H1 (cell line): ENCODE measurements at regions not wholly inside any gene's neighbourhood (a gene's known extent, or its start where the extent isn't known, plus 50 kb on each side); places are given as distances from the start of the nearest gene placed in this dataset.

Source experiments
- CTCF ChIA-PET: fragments of 300-600 bp; sonication (Branson Sonifier 250); formaldehyde crosslinking; loops from one replicate; lab custom pipeline; 2021; ENCODE audit not compliant: partially characterized antibody; lab: Charles Lee
- POLR2A ChIA-PET: fragments of 300-600 bp; sonication (Branson Sonifier 250); formaldehyde crosslinking; loops from one replicate; lab custom pipeline; 2021; ENCODE audit warnings: inconsistent platforms; ENCODE audit not compliant: partially characterized antibody; lab: Charles Lee
- DNase-seq, 2 experiments: peaks; one replicate each; pipeline versions ENCODE4 v3.0.0 to v3.0.0-alpha.2; 2010 to 2022; ENCODE audit warnings: low spot score in 2 of 2, low read depth in 1 of 2, mixed read lengths in 1 of 2
- FAIRE-seq: peaks from 2 replicates; lab custom pipeline; 2011; peaks lifted over from hg19 to GRCh38; lab: Jason Lieb, UNC
- H2AFZ ChIP-seq: 2 replicates; pipeline ENCODE4 v1.8.1; 2012; ENCODE audit warnings: low read length, inconsistent platforms
- H2AK5ac ChIP-seq: 2 replicates; pipeline ENCODE4 v1.6.1; 2013; ENCODE audit warnings: low read depth, low read length
- H2BK120ac ChIP-seq: replicated peaks from 2 replicates; pipeline ENCODE3; 2013; ENCODE audit warnings: low read depth, low read length, inconsistent platforms
- H2BK12ac ChIP-seq: 2 replicates; pipeline ENCODE4 v1.6.1; 2013; ENCODE audit warnings: low read depth, low read length
- H2BK15ac ChIP-seq: 2 replicates; pipeline ENCODE4 v1.6.1; 2013; ENCODE audit warnings: low read length
- H2BK20ac ChIP-seq: 2 replicates; pipeline ENCODE4 v1.6.1; 2013; ENCODE audit warnings: low read length
- H2BK5ac ChIP-seq: 2 replicates; pipeline ENCODE4 v1.6.1; 2013; ENCODE audit warnings: low read depth, low read length
- H3K14ac ChIP-seq: 2 replicates; pipeline ENCODE4 v1.6.1; 2013; ENCODE audit warnings: inconsistent platforms; ENCODE audit not compliant: insufficient read length
- H3K18ac ChIP-seq: 2 replicates; pipeline ENCODE4 v1.6.1; 2013; ENCODE audit warnings: low read length; ENCODE audit errors: extremely low read depth
- H3K23ac ChIP-seq: 2 replicates; pipeline ENCODE4 v1.6.1; 2013; ENCODE audit warnings: inconsistent platforms; ENCODE audit not compliant: insufficient read length
- H3K23me2 ChIP-seq: 2 replicates; pipeline ENCODE4 v1.6.1; 2013; ENCODE audit warnings: low read depth, low read length
- H3K27ac ChIP-seq: 2 replicates; pipeline ENCODE4 v1.6.1; 2011; ENCODE audit warnings: low read depth, low read length, inconsistent platforms
- H3K27me3 ChIP-seq, 4 experiments: replicated peaks in 1 of 4; 1 replicate in 1 of 4; 2 replicates in 3 of 4; pipeline versions ENCODE4 v1.6.1 to v1.8.1; 2011 to 2013; ENCODE audit warnings: low read length in 3 of 4, mild to moderate bottlenecking in 3 of 4, inconsistent platforms in 2 of 4, mixed read lengths in 2 of 4, moderate library complexity in 1 of 4; ENCODE audit not compliant: control insufficient read depth in 3 of 4, insufficient read depth in 3 of 4; ENCODE audit errors: extremely low read depth in 1 of 4
- H3K36me3 ChIP-seq, 4 experiments: 2 replicates each; pipeline versions ENCODE4 v1.6.1 to v1.8.1; 2011 to 2013; ENCODE audit warnings: mild to moderate bottlenecking in 4 of 4, low read length in 3 of 4, moderate library complexity in 2 of 4, control low read depth in 1 of 4, inconsistent platforms in 1 of 4; ENCODE audit not compliant: insufficient read depth in 4 of 4, control insufficient read depth in 2 of 4
- H3K4ac ChIP-seq: replicated peaks from 2 replicates; pipeline ENCODE3; 2013; ENCODE audit warnings: low read length, low read depth, mixed read lengths, inconsistent platforms; ENCODE audit not compliant: insufficient read length
- H3K4me1 ChIP-seq, 4 experiments: replicated peaks in 1 of 4; 1 replicate in 1 of 4; 2 replicates in 3 of 4; pipeline versions ENCODE4 v1.6.1 to v1.8.1; 2011 to 2013; ENCODE audit warnings: low read length in 3 of 4, inconsistent platforms in 2 of 4, mixed read lengths in 1 of 4; ENCODE audit not compliant: insufficient read depth in 4 of 4, control insufficient read depth in 3 of 4
- H3K4me2 ChIP-seq, 2 experiments: 2 replicates each; pipeline versions ENCODE4 v1.6.1 to v1.8.1; 2011 to 2013; ENCODE audit warnings: low read depth in 2 of 2, low read length in 2 of 2, control low read depth in 1 of 2, inconsistent platforms in 1 of 2, mild to moderate bottlenecking in 1 of 2; ENCODE audit not compliant: insufficient read depth in 1 of 2
- H3K4me3 ChIP-seq, 4 experiments: fragments of 200-600, 300-600 bp in 1 of 4; sonication (generic), shearing (Covaris generic), sonication (Bioruptor Twin) in 1 of 4; 2 replicates each; pipeline versions ENCODE4 v1.5.1 to v1.8.1; 2011 to 2016; ENCODE audit warnings: low read length in 4 of 4, low read depth in 3 of 4, control low read depth in 2 of 4, inconsistent platforms in 2 of 4, mild to moderate bottlenecking in 2 of 4, mixed read lengths in 1 of 4, moderate library complexity in 1 of 4; ENCODE audit not compliant: insufficient read depth in 2 of 4; ENCODE audit errors: extremely low read depth in 1 of 4
- H3K56ac ChIP-seq: replicated peaks from 2 replicates; pipeline ENCODE3; 2013; ENCODE audit warnings: low read depth, mild to moderate bottlenecking, mixed read lengths, low read length, inconsistent platforms; ENCODE audit not compliant: insufficient read length
- H3K79me1 ChIP-seq: 2 replicates; pipeline ENCODE4 v1.6.1; 2013; ENCODE audit warnings: low read depth, low read length, control low read depth
- H3K79me2 ChIP-seq, 2 experiments: 2 replicates each; pipeline versions ENCODE4 v1.6.1 to v1.8.1; 2012 to 2013; ENCODE audit warnings: low read length in 2 of 2, mild to moderate bottlenecking in 2 of 2, inconsistent platforms in 1 of 2; ENCODE audit not compliant: insufficient read depth in 2 of 2, control insufficient read depth in 1 of 2
- H3K9ac ChIP-seq, 4 experiments: replicated peaks in 1 of 4; 1 replicate in 1 of 4; 2 replicates in 3 of 4; pipeline versions ENCODE4 v1.6.1 to v1.8.1; 2011 to 2013; ENCODE audit warnings: low read depth in 3 of 4, low read length in 3 of 4, control low read depth in 2 of 4, mild to moderate bottlenecking in 2 of 4, moderate library complexity in 2 of 4, inconsistent platforms in 1 of 4; ENCODE audit errors: extremely low read depth in 1 of 4
- H3K9me3 ChIP-seq, 2 experiments: 2 replicates each; pipeline versions ENCODE4 v1.6.1 to v1.8.1; 2012 to 2013; ENCODE audit warnings: mild to moderate bottlenecking in 2 of 2, moderate library complexity in 2 of 2, control low read depth in 1 of 2, inconsistent platforms in 1 of 2, low read depth in 1 of 2, low read length in 1 of 2, mixed read lengths in 1 of 2; ENCODE audit not compliant: insufficient read depth in 2 of 2
- H4K20me1 ChIP-seq, 2 experiments: replicated peaks in 1 of 2; 2 replicates each; pipeline versions ENCODE3 to v1.8.1; 2011 to 2013; ENCODE audit warnings: inconsistent platforms in 2 of 2, low read length in 2 of 2, mild to moderate bottlenecking in 1 of 2; ENCODE audit not compliant: insufficient read depth in 2 of 2, control insufficient read depth in 1 of 2
- H4K5ac ChIP-seq: 2 replicates; pipeline ENCODE4 v1.6.1; 2013; ENCODE audit warnings: low read length, low read depth, mixed read lengths, inconsistent platforms; ENCODE audit not compliant: insufficient read length
- H4K8ac ChIP-seq: 2 replicates; pipeline ENCODE4 v1.8.0; 2013; ENCODE audit warnings: mild to moderate bottlenecking, moderate library complexity, low read length, inconsistent platforms; ENCODE audit not compliant: insufficient read depth; ENCODE audit errors: extremely low read depth
- H4K91ac ChIP-seq: replicated peaks from 2 replicates; pipeline ENCODE3; 2013; ENCODE audit warnings: low read length, mixed read lengths, inconsistent platforms; ENCODE audit not compliant: insufficient read length
- BACH1 ChIP-seq: IDR thresholded peaks from 2 replicates; pipeline ENCODE4 v1.6.1; 2012; ENCODE audit warnings: low read length, improper control_type of control experiment
- CBX5 ChIP-seq: fragments of 300-800, 300-1000 bp; sonication (generic); IDR thresholded peaks from 2 replicates; pipeline ENCODE4 v1.7.1; 2016; ENCODE audit warnings: antibody characterized with exemption, low read length, low read depth
- CBX8 ChIP-seq: fragments of 300-800, 300-1000 bp; sonication (generic); IDR thresholded peaks from 2 replicates; pipeline ENCODE4 v1.7.1; 2016; ENCODE audit warnings: low read depth, low read length, borderline replicate concordance
- E2F6 ChIP-seq: IDR thresholded peaks from 2 replicates; pipeline ENCODE4 v1.6.1; 2012; ENCODE audit warnings: inconsistent platforms
- EGR1 ChIP-seq: IDR thresholded peaks from 2 replicates; pipeline ENCODE4 v1.6.1; 2011; ENCODE audit warnings: low read depth, low read length, borderline replicate concordance
- FOSL1 ChIP-seq: IDR thresholded peaks from 2 replicates; pipeline ENCODE4 v1.6.1; 2011; ENCODE audit warnings: mild to moderate bottlenecking, low read depth, low read length, moderate library complexity; ENCODE audit not compliant: insufficient read depth
- GTF2F1 ChIP-seq: IDR thresholded peaks from 2 replicates; pipeline ENCODE4 v1.6.1; 2012; ENCODE audit warnings: low read depth, low read length, improper control_type of control experiment, borderline replicate concordance
- HDAC6 ChIP-seq: IDR thresholded peaks from one replicate; pipeline ENCODE4 v1.7.1; 2012; ENCODE audit warnings: low read depth, mild to moderate bottlenecking, inconsistent platforms, low read length, moderate library complexity
- KDM4A ChIP-seq: IDR thresholded peaks from one replicate; pipeline ENCODE4 v1.7.1; 2012; ENCODE audit warnings: low read depth, mild to moderate bottlenecking, moderate library complexity, low read length, inconsistent platforms; ENCODE audit not compliant: severe bottlenecking
- MAFK ChIP-seq: IDR thresholded peaks from 2 replicates; pipeline ENCODE4 v1.6.1; 2012; ENCODE audit warnings: low read depth, mild to moderate bottlenecking, improper control_type of control experiment, low read length
- MAX ChIP-seq: IDR thresholded peaks from 2 replicates; pipeline ENCODE4 v1.6.1; 2012; ENCODE audit warnings: inconsistent platforms
- RAD21 ChIP-seq, 2 experiments: IDR thresholded peaks in 1 of 2; conservative IDR thresholded peaks in 1 of 2; 2 replicates each; pipeline ENCODE4 v1.6.1; 2011; ENCODE audit warnings: low read depth in 2 of 2, low read length in 2 of 2, improper control_type of control experiment in 1 of 2, inconsistent platforms in 1 of 2, mild to moderate bottlenecking in 1 of 2, moderate library complexity in 1 of 2
- WGBS, 2 experiments: shearing (Covaris generic) in 1 of 2; methylation state at CpG; one replicate each; pipeline versions ENCODE4 v1.1.6 to v1.1.7; 2013 to 2015; ENCODE audit warnings: low lambda C conversion rate in 2 of 2, mixed read lengths in 2 of 2, inconsistent platforms in 1 of 2, low coverage in 1 of 2, missing lambda C conversion rate in 1 of 2; ENCODE audit not compliant: insufficient replicate concordance in 2 of 2, insufficient coverage in 1 of 2, insufficient read length in 1 of 2; ENCODE audit errors: extremely low coverage in 1 of 2, missing lambda C conversion rate in 1 of 2; 5-methylcytosine and 5-hydroxymethylcytosine counted together

- H3K4me3 ChIP-seq: no peak overlapping the region
- no peak overlapping the region for H3K23ac ChIP-seq
- no peak overlapping the region for H4K8ac ChIP-seq
- WGBS, 2 experiments: 89% methylated on average over 7 of the region's 7 CpGs; no CpG with 5 or more reads in 1 of the 2 experiments
- CTCF ChIA-PET: no interaction called here
- H2BK12ac ChIP-seq: no peak overlapping the region
- peaks cover 0 to 5% of the 10 kb centered on the region in 2 experiments; a peak in 2 of 4 replicates for H3K9me3 ChIP-seq
- H3K79me1 ChIP-seq: no peaks in the 10 kb centered on the region
- FAIRE-seq: no peak
- no peaks in the 10 kb centered on the region for H3K36me3 ChIP-seq
- no peak overlapping the region for H3K14ac ChIP-seq
- H4K91ac ChIP-seq: no peak overlapping the region
- H2BK120ac ChIP-seq: no peak overlapping the region
- no peak overlapping the region for H2BK15ac ChIP-seq
- H3K27me3 ChIP-seq: peaks cover 0 to 2% (median 0%) of the 10 kb centered on the region in 4 experiments; a peak in 1 of 7 replicates
- no peak overlapping the region for H4K5ac ChIP-seq
- H3K4me1 ChIP-seq: no peaks in the 10 kb centered on the region
- no peak overlapping the region for H2AFZ ChIP-seq
- H2BK20ac ChIP-seq: no peak overlapping the region
- no peak overlapping the region for H2AK5ac ChIP-seq
- H2BK5ac ChIP-seq: no peak overlapping the region
- no peak for DNase-seq
- no peak overlapping the region for H3K9ac ChIP-seq
- POLR2A ChIA-PET: no interaction called here
- H4K20me1 ChIP-seq: no peaks in the 10 kb centered on the region
- no peak overlapping the region for H3K4me2 ChIP-seq
- H3K18ac ChIP-seq: no peak overlapping the region
- H3K27ac ChIP-seq: no peak overlapping the region
- H3K4ac ChIP-seq: no peak overlapping the region
- H3K56ac ChIP-seq: no peak overlapping the region
- H3K23me2 ChIP-seq: no peaks in the 10 kb centered on the region
- H3K79me2 ChIP-seq: no peaks in the 10 kb centered on the region
- TF ChIP-seq CBX8: no peak
- no peak for TF ChIP-seq FOSL1
- no peak for TF ChIP-seq CBX5
- no peak for TF ChIP-seq MAFK
- no peak for TF ChIP-seq E2F6
- TF ChIP-seq RAD21 (IDR thresholded peaks at IDR 0.05 in 1 of 2, conservative IDR thresholded peaks at IDR 0.05 in 1 of 2; ENCODE audit: low read depth in 2 of 2, low read length in 2 of 2): no peak
- no peak for TF ChIP-seq KDM4A
- TF ChIP-seq MAX: no peak
- no peak for TF ChIP-seq BACH1
- TF ChIP-seq GTF2F1: no peak
- TF ChIP-seq HDAC6: no peak
- no peak for TF ChIP-seq EGR1
Measured at GRCh38 chr15:62275831-62276230, 110.7 kb upstream of the C2CD4B start.
